ENCODE measurements at regions not wholly inside any gene's neighbourhood (a gene's known extent, or its start where the extent isn't known, plus 50 kb on each side); places are given as distances from the start of the nearest gene placed in this dataset.

- TF ChIP-seq CTCF (IDR thresholded peaks at IDR 0.05) = no peak
- no peak for TF ChIP-seq POLR2AphosphoS5 (IDR thresholded peaks at IDR 0.05; ENCODE audit: insufficient read depth in 1 of 2, low read depth in 1 of 2)
- TF ChIP-seq POLR2A (IDR thresholded peaks at IDR 0.05) = no peak
These were observed 165.0 kb upstream of the JARID2 start for GRCh38 chr6:15080895-15081294.
